Hypothalamus (tissue), 51 donors: ENCODE measurements at regions not wholly inside any gene's neighbourhood (a gene's known extent, or its start where the extent isn't known, plus 50 kb on each side); places are given as distances from the start of the nearest gene placed in this dataset.

ENCODE experiments used
- DNase-seq, 51 donors: peaks; one replicate each; lab custom pipeline; 2025; lab: John Stamatoyannopoulos, UW

- DNase-seq, result no peak
These were observed 339.9 kb upstream of the PKDCC start for GRCh38 chr2:41707790-41708451.

- DNase-seq, result no peak
These were observed 337.9 kb upstream of the PKDCC start for GRCh38 chr2:41709702-41710599.

GRCh38 chr2:41710944-41711343 is 336.9 kb upstream of the PKDCC start:
- no peak for DNase-seq

- no peak for DNase-seq
These were observed 336.1 kb upstream of the PKDCC start for GRCh38 chr2:41711736-41712135.

- DNase-seq, result no peak
These were observed 331.3 kb upstream of the PKDCC start for GRCh38 chr2:41716497-41716896.

GRCh38 chr2:41717839-41718238 is 330.0 kb upstream of the PKDCC start:
- DNase-seq, result no peak

GRCh38 chr2:41718705-41719104 is 329.1 kb upstream of the PKDCC start:
- DNase-seq, result no peak

- no peak for DNase-seq
These were observed 328.1 kb upstream of the PKDCC start for GRCh38 chr2:41719756-41720155.

- DNase-seq, result no peak
These were observed 327.2 kb upstream of the PKDCC start for GRCh38 chr2:41720331-41721251.

GRCh38 chr2:41722668-41723369 is 325.0 kb upstream of the PKDCC start:
- no peak for DNase-seq

GRCh38 chr2:41723526-41723925 is 324.3 kb upstream of the PKDCC start:
- DNase-seq, result no peak

GRCh38 chr2:41724465-41724864 is 323.4 kb upstream of the PKDCC start:
- DNase-seq, result no peak

GRCh38 chr2:41725901-41726300 is 321.9 kb upstream of the PKDCC start:
- DNase-seq, result no peak

GRCh38 chr2:41726364-41726763 is 321.5 kb upstream of the PKDCC start:
- DNase-seq, result no peak

- no peak for DNase-seq
These were observed 320.7 kb upstream of the PKDCC start for GRCh38 chr2:41727152-41727551.

GRCh38 chr2:41727711-41728110 is 320.1 kb upstream of the PKDCC start:
- no peak for DNase-seq

GRCh38 chr2:41728788-41729338 is 319.0 kb upstream of the PKDCC start:
- no peak for DNase-seq

- DNase-seq, result no peak
These were observed 317.9 kb upstream of the PKDCC start for GRCh38 chr2:41729800-41730364.

- DNase-seq, result no peak
These were observed 312.8 kb upstream of the PKDCC start for GRCh38 chr2:41735006-41735405.

- DNase-seq, result no peak
These were observed 312.3 kb upstream of the PKDCC start for GRCh38 chr2:41735476-41735875.
